HG03097 (cell line): ENCODE measurements at regions not wholly inside any gene's neighbourhood (a gene's known extent, or its start where the extent isn't known, plus 50 kb on each side); places are given as distances from the start of the nearest gene placed in this dataset.
"Not testable (repeated sequence)": the region's sequence is repeated elsewhere in the genome, so short reads cannot be mapped to it uniquely, and the experiment has no call there.

Experiments
- ATAC-seq: cut with Tn5 transposase; IDR thresholded peaks from one replicate; pipeline ENCODE4 v1.9.1; 2021; ENCODE audit not compliant: unreplicated experiment, low FRiP score

GRCh38 chr6:79394690-79395089, 142.5 kb downstream of the LCA5 start:
- no peak for ATAC-seq

GRCh38 chr6:79392094-79392493, 145.1 kb downstream of the LCA5 start:
- ATAC-seq, result no peak

GRCh38 chr6:79391480-79391879, 145.8 kb downstream of the LCA5 start:
- no peak for ATAC-seq

- no peak for ATAC-seq
These were observed 151.3 kb downstream of the LCA5 start for GRCh38 chr6:79385893-79386292.

DNA sequence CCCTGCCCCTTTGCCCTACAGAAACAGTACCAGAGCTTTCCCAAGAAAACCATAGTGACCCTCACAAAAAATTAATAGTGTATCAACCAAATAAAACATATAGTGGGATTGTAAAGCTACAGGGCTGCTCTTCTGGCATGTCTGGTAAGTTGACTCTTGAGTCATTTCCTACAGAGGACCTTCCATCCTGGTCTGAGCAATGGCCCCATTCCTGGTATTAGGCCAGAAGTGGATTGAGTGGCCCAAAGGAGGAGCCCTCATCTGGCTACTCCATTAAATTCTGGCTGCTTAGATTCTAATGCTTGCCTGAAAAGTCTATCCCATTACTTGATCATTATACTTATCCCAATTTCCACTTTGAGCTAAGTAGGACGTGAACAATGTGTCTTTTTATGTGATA, 150.9 kb upstream of the HMGN3 start:
- no peak for ATAC-seq

GRCh38 chr6:79384845-79385244, 150.4 kb upstream of the HMGN3 start:
- ATAC-seq, result no peak

DNA sequence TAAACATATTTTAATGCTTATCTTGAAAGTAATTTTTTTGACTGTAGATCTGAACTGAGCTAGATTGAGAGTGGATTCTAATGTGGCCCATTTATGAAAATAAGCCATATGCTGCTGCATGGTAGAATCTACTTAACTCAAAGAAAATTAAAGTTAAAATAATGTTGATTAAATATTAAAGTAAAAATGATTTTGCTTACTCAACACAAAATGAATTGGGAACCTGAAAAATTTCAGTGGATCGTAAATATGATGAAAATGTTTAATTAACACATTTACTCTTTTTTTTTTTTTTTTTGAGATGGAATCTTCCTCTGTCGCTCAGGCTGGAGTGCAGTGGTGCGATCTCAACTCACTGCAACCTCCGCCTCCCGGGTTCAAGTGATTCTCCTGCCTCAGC, 144.5 kb upstream of the HMGN3 start:
- no peak for ATAC-seq

- no peak for ATAC-seq
These were observed 143.4 kb upstream of the HMGN3 start for GRCh38 chr6:79377888-79378348.

DNA sequence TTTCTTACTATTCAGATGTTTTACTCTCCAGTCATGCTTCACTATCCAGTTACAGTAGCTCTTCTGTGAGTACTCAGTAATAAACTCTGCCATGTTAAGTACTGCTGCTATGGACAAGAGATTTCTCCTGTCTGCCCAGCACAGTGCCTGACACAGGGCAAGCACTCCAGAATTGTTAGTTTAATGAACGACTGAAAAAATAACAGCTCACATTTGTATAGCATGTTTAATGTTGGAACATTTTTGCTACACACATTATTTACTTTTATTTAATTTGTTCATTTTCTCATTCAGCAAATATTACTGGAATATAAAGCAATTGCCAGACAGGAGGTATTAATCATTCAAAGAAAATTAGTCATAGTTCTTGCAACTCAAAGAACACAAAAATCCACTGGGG, 142.6 kb upstream of the HMGN3 start:
- no peak for ATAC-seq

- ATAC-seq, result no peak
These were observed 141.3 kb upstream of the HMGN3 start for GRCh38 chr6:79375635-79376337.

GRCh38 chr6:79374308-79374707, 139.8 kb upstream of the HMGN3 start:
- ATAC-seq, result no peak

DNA sequence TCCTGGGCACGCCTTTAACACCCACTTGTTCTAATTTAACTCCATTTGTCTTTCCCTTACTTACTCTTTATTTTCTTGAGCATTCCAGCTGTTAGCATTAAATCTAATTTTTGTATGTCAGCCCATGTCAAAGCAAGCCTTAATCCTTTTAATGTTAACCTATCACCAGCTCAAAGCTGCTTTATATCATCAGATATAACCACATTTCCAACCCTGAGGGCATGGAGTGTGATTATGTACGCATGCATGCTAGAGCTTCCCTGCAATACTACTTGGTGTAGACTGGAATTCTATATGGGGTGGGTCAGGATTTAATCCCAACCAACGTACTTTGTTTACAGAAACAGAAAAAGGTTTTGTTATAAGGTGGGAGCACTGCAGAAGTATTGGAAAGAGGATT, 139.4 kb upstream of the HMGN3 start:
- no peak for ATAC-seq

- no peak for ATAC-seq
These were observed 138.8 kb upstream of the HMGN3 start for GRCh38 chr6:79373246-79373645.

DNA sequence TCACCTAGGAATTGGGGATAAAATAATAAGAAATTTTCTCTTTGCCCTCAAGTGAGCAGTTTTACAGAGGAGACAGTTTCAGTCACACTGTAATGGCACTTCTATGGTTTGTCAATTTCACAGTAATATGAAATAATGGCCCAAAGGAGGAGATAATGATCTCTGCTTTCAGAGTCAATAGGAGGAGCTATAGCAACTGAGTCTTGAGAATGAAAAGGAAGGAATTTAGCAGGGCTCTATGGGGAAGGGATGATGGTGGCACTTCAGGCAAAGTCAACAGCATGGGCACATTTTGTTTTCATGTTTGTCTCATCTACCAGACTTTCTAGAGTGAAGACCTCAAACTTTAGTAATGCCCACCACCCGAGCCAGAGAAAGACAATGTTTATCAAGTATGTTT, 138.3 kb upstream of the HMGN3 start:
- ATAC-seq, result no peak

- ATAC-seq, result no peak
These were observed 134.5 kb upstream of the HMGN3 start for GRCh38 chr6:79369026-79369425.

- not testable (repeated sequence) for ATAC-seq
These were observed 129.0 kb upstream of the HMGN3 start for GRCh38 chr6:79363441-79363840.

GRCh38 chr6:79361074-79361473, 126.6 kb upstream of the HMGN3 start:
- ATAC-seq, result not testable (repeated sequence)

- no peak for ATAC-seq
These were observed 118.7 kb upstream of the HMGN3 start for GRCh38 chr6:79353226-79353625.

GRCh38 chr6:79338493-79338892, 104.0 kb upstream of the HMGN3 start:
- no peak for ATAC-seq

GRCh38 chr6:79335133-79335674, 100.7 kb upstream of the HMGN3 start:
- peak; percentile 92 for ATAC-seq

DNA sequence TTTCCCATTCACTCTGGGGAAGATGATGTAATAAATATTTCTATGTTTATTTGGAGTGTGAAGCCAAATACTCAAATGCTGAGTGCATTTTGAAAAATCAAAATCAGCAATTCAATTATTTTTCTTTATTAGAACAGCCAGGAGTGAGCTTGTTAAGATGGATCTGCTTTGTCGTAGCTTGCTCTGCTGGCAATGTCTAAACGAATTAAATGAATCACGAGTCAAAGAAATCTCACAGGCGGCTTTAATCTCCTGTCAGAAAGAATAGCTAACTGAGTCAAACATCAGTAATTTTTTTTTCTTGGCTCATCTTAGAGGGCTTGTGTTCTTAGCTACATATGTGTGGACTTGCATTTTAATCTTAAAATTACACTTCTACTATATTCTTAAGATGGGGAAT, 100.2 kb upstream of the HMGN3 start:
- ATAC-seq, result no peak

GRCh38 chr6:79330704-79331103, 96.2 kb upstream of the HMGN3 start:
- no peak for ATAC-seq

- no peak for ATAC-seq
These were observed 78.8 kb upstream of the HMGN3 start for GRCh38 chr6:79313254-79313653.
